HG02870 (cell line): ENCODE measurements at regions not wholly inside any gene's neighbourhood (a gene's known extent, or its start where the extent isn't known, plus 50 kb on each side); places are given as distances from the start of the nearest gene placed in this dataset.

Experiments used
- ATAC-seq: cut with Tn5 transposase; IDR thresholded peaks from one replicate; pipeline ENCODE4 v1.9.1; 2021; ENCODE audit warnings: mild to moderate bottlenecking, moderate library complexity; ENCODE audit not compliant: unreplicated experiment

GRCh38 chrX:51798701-51799100 is 55.5 kb downstream of the GSPT2 start:
- no peak for ATAC-seq

GRCh38 chrX:51802917-51803688 is 59.9 kb downstream of the GSPT2 start:
- peak; percentile 89 for ATAC-seq

DNA sequence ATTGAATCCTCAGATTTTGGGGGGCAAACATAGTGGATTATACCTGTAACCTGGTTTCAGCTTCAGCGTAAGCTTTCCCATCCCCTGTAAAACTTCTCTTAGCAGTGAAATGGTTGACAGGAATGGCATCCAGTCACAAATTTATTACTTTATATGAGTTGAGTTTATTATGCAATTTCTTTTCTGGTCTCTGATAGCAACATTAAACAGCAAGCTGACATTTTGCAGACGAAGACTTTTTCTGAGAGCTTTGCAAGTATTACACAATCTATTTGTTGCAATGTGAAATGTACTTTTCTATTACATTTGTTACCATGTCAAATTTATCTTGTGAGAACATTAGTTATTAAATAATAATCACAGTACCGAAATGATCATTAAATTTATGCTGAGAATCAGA is 60.6 kb downstream of the GSPT2 start:
- ATAC-seq: no peak

GRCh38 chrX:51804741-51805140 is 61.5 kb downstream of the GSPT2 start:
- no peak for ATAC-seq

- no peak for ATAC-seq
Observed at GRCh38 chrX:51813886-51814460, 70.7 kb downstream of the GSPT2 start.

GRCh38 chrX:51824061-51824460 is 69.4 kb upstream of the MAGED1 start:
- no peak for ATAC-seq

- no peak for ATAC-seq
Observed at GRCh38 chrX:51825436-51825835, 68.0 kb upstream of the MAGED1 start.

GRCh38 chrX:51834076-51834475 is 59.3 kb upstream of the MAGED1 start:
- no peak for ATAC-seq

DNA sequence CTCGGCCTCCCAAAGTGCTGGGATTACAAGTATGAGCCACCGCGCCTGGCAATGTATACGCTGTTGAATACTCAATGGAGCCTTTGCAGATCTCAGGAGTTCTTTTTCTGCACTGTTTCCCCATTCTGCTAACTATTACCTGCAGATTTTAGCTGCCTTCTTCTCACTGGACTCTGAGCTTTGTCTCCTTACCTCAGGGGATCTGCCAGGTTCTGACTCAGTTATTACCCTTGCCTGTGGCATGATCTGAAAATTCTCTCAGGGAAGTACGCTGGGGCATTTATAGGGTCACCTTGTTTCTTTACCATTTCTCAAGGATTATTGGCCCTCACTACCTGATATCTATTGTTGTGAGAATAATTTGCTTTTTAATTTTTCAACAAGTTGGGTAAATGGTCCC is 56.6 kb upstream of the MAGED1 start:
- ATAC-seq: no peak

GRCh38 chrX:51837451-51837850 is 56.0 kb upstream of the MAGED1 start:
- no peak for ATAC-seq

DNA sequence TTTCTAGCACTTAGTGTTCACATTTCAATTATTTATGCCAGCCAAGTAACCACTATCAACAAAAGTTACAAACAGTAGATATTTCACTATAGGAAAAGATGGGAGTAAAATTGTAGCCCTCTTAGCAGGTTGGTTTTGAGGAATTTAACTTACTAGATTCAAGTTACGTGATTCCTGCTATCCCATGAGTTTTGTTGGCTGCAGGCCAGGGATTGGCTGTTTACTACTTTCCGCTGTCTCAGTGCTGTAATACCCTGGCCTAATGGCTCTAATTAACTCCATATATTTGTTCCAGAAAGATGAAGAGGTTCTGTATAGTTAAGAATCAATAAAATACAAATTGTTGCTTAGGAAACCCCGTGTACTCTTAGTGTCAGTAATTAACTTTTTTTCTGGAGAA is 55.5 kb upstream of the MAGED1 start:
- ATAC-seq: no peak
